Thyroid gland (tissue), 4 donors: ENCODE measurements at regions not wholly inside any gene's neighbourhood (a gene's known extent, or its start where the extent isn't known, plus 50 kb on each side); places are given as distances from the start of the nearest gene placed in this dataset.

Source experiments
- CTCF ChIP-seq, 6 experiments: fragments of 200-600 bp in 3 of 6; fragments of 450-650 bp in 3 of 6; sonication (generic) in 3 of 6; IDR thresholded peaks; one replicate each; pipeline ENCODE4 v1.5.1; 2016 to 2019; ENCODE audit warnings: antibody characterized with exemption in 6 of 6, mild to moderate bottlenecking in 2 of 6, inconsistent platforms in 1 of 6, moderate library complexity in 1 of 6
- POLR2A ChIP-seq, 2 donors: fragments of 450-650 bp; IDR thresholded peaks; one replicate each; pipeline ENCODE4 v1.6.1; 2017; ENCODE audit warnings: antibody characterized with exemption in 2 of 2, mild to moderate bottlenecking in 2 of 2, moderate library complexity in 1 of 2

DNA sequence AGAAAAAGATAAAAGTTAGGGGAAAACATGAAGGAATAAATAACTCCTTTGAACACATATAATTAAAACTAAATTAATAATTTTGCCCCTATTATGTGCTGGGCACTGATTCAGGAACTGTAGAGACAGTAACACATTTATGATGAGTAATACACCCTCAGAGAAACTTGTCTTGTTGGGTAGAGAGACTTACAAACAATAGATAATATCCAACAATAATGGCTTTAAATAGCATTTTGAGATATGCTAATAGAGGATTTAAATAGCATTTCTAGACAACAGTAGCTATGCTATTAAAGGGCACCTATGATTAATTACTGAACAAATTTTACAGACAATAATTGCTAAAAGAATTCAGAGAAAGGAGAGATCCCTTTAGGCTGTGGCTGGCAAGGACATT lies 455.5 kb downstream of the NUF2 start:
- no peak for TF ChIP-seq CTCF (IDR thresholded peaks at IDR 0.05)
- no peak for TF ChIP-seq POLR2A (IDR thresholded peaks at IDR 0.05)
